HL-60 (cell line): ENCODE measurements at regions not wholly inside any gene's neighbourhood (a gene's known extent, or its start where the extent isn't known, plus 50 kb on each side); places are given as distances from the start of the nearest gene placed in this dataset.

Source experiments
- GABPA ChIP-seq: IDR thresholded peaks from 2 replicates; pipeline ENCODE4 v1.6.1; 2012; ENCODE audit warnings: low read depth
- POLR2AphosphoS5 ChIP-seq: IDR thresholded peaks from 2 replicates; pipeline ENCODE4 v1.6.1; 2012; ENCODE audit warnings: low read depth
- SPI1 ChIP-seq: IDR thresholded peaks from 2 replicates; pipeline ENCODE4 v1.6.1; 2012; ENCODE audit warnings: low read depth, mild to moderate bottlenecking, borderline replicate concordance
- TF ChIP-seq, protein P1 (sequence below): IDR thresholded peaks from one replicate; pipeline ENCODE4 v1.5.1; 2011; ENCODE audit warnings: low read length, control low read depth, inconsistent platforms; ENCODE audit not compliant: insufficient read depth
- TF ChIP-seq, protein P2 (sequence below): IDR thresholded peaks from 2 replicates; pipeline ENCODE4 v1.6.1; 2012; ENCODE audit warnings: low read depth; ENCODE audit not compliant: insufficient replicate concordance

DNA sequence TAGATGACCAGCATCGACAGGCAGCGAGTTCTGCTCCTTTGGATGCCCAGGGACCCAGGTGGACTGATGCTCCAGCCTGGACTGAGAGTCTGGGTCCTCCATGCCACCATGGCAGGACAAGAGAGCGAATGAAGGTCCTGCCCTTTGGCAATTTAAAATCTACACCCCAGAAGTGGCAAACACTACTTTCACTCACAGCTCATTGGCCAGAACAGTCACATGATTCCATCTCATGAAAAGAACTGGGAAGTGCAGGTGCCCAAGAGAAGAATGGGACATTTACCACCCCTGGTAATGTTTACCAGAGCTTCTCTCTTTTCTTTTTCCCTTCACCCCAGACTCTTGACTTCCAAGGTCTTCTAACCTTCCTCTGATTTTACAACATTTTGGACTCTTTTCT lies 87.8 kb upstream of the SLCO3A1 start:
- TF ChIP-seq, protein P1, sequence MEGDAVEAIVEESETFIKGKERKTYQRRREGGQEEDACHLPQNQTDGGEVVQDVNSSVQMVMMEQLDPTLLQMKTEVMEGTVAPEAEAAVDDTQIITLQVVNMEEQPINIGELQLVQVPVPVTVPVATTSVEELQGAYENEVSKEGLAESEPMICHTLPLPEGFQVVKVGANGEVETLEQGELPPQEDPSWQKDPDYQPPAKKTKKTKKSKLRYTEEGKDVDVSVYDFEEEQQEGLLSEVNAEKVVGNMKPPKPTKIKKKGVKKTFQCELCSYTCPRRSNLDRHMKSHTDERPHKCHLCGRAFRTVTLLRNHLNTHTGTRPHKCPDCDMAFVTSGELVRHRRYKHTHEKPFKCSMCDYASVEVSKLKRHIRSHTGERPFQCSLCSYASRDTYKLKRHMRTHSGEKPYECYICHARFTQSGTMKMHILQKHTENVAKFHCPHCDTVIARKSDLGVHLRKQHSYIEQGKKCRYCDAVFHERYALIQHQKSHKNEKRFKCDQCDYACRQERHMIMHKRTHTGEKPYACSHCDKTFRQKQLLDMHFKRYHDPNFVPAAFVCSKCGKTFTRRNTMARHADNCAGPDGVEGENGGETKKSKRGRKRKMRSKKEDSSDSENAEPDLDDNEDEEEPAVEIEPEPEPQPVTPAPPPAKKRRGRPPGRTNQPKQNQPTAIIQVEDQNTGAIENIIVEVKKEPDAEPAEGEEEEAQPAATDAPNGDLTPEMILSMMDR: no peak
- TF ChIP-seq, protein P2, sequence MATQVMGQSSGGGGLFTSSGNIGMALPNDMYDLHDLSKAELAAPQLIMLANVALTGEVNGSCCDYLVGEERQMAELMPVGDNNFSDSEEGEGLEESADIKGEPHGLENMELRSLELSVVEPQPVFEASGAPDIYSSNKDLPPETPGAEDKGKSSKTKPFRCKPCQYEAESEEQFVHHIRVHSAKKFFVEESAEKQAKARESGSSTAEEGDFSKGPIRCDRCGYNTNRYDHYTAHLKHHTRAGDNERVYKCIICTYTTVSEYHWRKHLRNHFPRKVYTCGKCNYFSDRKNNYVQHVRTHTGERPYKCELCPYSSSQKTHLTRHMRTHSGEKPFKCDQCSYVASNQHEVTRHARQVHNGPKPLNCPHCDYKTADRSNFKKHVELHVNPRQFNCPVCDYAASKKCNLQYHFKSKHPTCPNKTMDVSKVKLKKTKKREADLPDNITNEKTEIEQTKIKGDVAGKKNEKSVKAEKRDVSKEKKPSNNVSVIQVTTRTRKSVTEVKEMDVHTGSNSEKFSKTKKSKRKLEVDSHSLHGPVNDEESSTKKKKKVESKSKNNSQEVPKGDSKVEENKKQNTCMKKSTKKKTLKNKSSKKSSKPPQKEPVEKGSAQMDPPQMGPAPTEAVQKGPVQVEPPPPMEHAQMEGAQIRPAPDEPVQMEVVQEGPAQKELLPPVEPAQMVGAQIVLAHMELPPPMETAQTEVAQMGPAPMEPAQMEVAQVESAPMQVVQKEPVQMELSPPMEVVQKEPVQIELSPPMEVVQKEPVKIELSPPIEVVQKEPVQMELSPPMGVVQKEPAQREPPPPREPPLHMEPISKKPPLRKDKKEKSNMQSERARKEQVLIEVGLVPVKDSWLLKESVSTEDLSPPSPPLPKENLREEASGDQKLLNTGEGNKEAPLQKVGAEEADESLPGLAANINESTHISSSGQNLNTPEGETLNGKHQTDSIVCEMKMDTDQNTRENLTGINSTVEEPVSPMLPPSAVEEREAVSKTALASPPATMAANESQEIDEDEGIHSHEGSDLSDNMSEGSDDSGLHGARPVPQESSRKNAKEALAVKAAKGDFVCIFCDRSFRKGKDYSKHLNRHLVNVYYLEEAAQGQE: no peak
- TF ChIP-seq POLR2AphosphoS5: no peak
- TF ChIP-seq SPI1: no peak
- no peak for TF ChIP-seq GABPA
